Transverse colon (tissue), 4 donors: ENCODE measurements at regions not wholly inside any gene's neighbourhood (a gene's known extent, or its start where the extent isn't known, plus 50 kb on each side); places are given as distances from the start of the nearest gene placed in this dataset.

Experiments
- EP300 ChIP-seq: sonication (generic); formaldehyde crosslinking; IDR thresholded peaks from one replicate; pipeline ENCODE4 v1.6.1; 2017; ENCODE audit warnings: antibody characterized with exemption, low read depth
- POLR2A ChIP-seq: fragments of 450-650 bp; IDR thresholded peaks from one replicate; pipeline ENCODE4 v1.6.1; 2016; ENCODE audit warnings: antibody characterized with exemption, mild to moderate bottlenecking, moderate library complexity
- POLR2AphosphoS5 ChIP-seq, 3 donors: sonication (generic); formaldehyde crosslinking; IDR thresholded peaks; one replicate each; pipeline ENCODE4 v1.6.1; 2016; ENCODE audit warnings: antibody characterized with exemption in 3 of 3
- TF ChIP-seq, protein P1 (sequence below), 5 experiments: fragments of 200-600 bp in 3 of 5; fragments of 450-650 bp in 2 of 5; sonication (generic) in 3 of 5; IDR thresholded peaks; 1 replicate in 2 of 5; 2 replicates in 3 of 5; pipeline ENCODE4 v1.5.1; 2016 to 2017; ENCODE audit warnings: antibody characterized with exemption in 5 of 5, inconsistent platforms in 3 of 5, mild to moderate bottlenecking in 2 of 5, moderate library complexity in 1 of 5

DNA sequence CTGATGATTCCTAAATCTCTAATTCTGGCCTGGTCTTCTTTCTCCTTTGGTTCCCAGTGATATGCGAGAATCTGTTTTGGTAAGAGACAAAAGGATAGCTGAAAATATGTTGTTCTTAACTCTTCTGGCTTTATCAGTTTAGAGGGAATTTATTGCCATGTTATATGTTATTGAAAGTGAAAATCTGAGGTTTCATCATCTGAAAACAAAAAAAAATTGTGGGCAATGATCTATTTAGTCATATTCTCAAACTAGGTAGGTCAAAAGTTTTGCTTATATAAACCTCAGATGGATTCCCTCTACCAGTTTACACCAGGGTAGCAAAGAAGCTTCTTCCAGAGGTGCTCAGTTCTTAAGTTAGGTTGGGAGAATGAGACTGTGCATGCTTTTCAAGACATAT is 103.6 kb downstream of the ITM2A start:
- no peak for TF ChIP-seq POLR2A
- TF ChIP-seq, protein P1, sequence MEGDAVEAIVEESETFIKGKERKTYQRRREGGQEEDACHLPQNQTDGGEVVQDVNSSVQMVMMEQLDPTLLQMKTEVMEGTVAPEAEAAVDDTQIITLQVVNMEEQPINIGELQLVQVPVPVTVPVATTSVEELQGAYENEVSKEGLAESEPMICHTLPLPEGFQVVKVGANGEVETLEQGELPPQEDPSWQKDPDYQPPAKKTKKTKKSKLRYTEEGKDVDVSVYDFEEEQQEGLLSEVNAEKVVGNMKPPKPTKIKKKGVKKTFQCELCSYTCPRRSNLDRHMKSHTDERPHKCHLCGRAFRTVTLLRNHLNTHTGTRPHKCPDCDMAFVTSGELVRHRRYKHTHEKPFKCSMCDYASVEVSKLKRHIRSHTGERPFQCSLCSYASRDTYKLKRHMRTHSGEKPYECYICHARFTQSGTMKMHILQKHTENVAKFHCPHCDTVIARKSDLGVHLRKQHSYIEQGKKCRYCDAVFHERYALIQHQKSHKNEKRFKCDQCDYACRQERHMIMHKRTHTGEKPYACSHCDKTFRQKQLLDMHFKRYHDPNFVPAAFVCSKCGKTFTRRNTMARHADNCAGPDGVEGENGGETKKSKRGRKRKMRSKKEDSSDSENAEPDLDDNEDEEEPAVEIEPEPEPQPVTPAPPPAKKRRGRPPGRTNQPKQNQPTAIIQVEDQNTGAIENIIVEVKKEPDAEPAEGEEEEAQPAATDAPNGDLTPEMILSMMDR (IDR thresholded peaks at IDR 0.05): no peak
- no peak for TF ChIP-seq POLR2AphosphoS5 (IDR thresholded peaks at IDR 0.05)
- no peak for TF ChIP-seq EP300
